ENCODE measurements at regions not wholly inside any gene's neighbourhood (a gene's known extent, or its start where the extent isn't known, plus 50 kb on each side); places are given as distances from the start of the nearest gene placed in this dataset.

DNA sequence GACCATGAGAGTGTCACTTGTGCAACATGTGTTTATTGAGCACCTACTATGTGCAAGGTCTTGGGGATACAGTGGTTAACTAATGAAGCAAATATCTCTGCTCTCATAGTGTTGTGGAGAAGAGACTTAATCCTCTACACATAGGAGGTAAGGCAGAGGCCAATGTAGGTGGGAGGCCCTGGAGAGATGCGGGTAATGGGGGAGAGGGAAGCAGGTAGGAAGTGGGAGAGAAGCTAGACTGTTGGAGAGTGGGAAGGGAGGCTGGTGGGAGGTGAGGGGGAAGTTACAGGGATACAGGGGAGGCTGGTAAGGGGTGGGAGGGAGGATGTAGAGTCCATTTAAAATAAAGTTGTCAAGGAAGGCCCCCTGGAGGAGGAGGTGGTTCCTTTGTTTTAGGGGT, 240.0 kb downstream of the MIAT start:
- no peak for DNase-seq

DNA sequence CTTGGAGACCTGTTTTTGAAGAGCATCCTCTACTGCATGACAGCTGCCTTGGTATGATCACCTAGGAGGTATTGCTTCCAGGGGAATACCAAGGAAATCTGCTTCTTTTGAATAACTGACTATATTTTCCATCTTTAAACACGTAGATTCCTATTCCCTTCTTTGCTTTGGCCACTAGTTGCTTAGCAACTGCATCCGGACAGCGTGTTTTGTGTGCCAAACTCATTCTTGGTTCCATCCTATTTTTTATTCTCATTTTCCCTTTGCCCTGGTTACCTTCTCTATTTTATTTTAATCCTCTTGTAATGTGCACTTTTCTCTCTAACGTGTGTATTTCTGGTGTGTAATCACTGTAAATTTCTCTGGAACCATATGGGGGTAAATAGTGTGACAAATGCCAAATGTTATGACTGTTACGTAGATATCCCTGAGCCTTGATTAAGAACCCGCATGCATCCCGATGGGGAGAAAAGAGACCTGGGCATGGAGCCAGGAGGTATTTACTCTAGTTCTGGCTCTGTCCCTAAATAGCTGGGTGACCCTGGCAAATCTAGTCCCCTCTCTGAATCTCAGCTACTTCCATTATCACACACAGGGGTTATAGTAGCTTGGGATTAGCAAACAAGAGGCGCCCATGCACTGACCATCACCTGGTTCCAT, 241.7 kb downstream of the MIAT start:
- no peak for DNase-seq

DNA sequence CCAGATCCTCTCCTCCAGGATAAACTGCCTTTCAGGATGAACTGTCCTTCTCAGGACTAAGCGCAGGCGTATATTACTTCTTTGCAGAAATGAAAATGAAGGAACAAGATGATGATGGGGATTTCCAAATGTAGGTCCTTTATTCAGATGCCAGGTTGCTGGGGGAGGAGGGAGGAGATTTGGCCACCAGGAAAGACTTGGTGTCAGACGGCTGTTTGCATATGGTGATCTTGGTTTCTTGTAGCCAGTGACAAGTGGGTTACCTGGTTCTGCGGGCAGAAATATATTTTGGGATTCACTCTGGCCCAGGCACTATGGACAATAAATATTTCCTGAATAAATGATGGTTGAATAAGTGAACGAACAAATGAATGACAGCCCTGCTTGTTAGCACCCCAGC, 243.4 kb downstream of the MIAT start:
- DNase-seq, result no peak

DNA sequence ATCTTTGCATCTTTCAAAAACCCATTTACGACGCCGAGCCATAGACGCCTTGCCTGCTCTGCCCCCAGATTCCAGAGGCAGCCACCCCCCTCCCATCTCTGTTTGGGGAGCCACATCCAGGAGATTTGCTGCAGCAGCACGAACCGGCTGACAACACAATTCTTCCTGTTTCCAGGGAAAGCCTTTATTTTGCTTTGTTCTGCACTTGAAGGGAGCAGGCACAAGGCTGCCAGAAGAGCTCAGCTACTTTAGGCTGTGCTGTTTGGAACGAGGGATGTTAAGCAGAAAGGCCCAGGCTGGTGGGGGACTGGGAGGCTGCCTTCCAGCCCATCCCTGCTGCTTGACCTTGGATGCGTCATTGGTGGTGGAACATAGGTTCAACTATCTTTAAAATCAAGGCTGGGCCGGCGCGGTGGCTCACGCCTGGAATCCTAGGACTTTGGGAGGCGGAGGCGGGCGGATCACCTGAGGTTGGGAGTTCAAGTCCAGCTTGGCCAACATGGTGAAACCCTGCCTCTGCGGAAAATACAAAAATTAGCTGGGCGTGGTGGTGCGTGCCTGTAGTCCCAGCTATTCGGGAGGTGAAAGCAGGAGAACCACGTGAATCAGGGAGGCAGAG, 243.9 kb downstream of the MIAT start:
- no peak for DNase-seq

DNA sequence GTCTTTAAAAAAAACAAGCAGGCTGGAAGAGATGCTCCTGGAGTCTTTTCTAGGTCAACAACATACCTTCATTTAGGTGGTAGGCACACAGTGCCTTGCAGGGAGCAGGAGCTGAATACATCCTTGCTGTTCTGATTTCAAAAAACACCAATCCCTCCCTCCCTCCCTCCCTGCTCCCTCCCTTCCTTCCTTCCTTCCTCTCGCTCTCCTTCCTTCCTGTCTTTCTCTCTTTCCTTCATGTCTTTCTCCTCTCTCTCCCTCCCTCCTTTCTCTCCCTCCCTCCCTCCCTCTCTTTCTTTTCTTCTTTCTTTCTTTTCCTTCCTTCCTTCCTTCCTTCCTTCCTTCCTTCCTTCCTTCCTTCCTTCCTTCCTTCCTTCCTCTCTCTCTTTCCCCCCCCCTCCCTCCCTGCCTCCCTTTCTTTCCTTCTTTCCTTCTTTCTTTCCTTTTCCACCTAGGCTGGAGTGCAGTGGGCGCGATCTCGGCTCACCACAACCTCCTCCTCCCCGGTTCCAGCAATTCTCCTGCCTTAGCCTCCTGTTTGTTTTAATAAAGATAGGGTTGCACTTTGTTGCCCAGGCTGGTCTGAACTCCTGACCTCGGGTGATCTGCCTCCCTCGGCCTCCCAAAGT, 245.1 kb downstream of the MIAT start:
- no peak for DNase-seq

DNA sequence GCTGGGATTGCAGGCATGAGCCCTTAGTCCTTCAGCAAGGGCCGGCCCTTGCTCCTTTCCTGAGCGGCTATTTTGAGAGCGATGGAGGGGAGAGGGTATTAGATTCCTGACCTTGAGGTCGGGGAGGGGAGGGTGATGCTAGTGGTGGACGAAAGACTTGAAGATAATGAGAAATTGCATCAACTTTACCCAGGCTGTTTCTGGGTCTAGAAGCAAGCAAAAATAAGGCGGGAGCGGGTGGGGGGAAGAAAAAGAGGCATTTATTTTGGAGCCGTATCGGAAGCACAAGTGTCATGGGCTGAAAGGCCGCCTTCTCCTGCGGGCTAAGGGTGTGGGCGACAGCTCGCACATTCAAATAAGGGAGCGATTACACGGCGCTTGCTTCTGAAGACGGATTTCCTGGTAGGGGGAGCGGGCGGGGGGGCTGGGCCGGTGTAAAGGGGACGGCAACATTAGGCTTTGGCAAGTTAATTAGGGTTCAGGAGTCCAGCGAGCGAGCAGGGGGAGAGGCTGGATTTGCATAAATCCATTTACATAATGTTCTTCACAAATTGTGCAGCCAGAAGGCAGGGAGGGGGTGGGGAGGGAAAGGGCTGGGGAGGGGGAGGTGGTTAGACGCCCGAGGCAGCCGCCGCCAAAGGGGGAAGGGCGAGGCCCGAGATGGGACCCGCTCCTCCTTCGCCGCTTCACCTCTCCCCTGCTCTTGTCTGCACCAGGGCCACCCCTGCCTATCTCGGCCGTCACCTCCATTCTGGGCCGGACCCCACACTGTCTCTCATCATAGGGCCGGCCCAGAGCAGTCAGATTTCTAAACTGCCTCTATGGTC, 245.9 kb downstream of the MIAT start:
- DNase-seq, result no peak

DNA sequence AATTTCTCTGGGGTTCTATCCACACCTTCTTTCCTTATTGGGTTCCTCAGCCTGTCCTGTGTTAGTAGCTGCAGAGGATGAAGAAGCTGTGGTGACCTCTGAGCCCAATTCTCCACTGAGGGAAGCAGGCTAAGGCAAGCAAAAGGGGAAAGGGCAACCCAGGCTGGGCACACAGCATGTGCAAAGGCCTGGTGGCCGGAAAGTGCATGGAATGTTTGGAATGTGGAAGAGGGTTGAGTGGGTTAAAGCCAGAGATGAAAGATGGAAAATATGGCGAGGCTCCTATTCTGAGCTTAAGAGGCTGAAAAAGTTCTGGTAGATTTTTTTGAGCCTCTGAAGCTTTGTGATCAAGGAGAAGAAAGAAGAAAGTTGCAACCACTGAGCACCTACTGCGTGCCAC, 247.1 kb downstream of the MIAT start:
- no peak for DNase-seq

DNA sequence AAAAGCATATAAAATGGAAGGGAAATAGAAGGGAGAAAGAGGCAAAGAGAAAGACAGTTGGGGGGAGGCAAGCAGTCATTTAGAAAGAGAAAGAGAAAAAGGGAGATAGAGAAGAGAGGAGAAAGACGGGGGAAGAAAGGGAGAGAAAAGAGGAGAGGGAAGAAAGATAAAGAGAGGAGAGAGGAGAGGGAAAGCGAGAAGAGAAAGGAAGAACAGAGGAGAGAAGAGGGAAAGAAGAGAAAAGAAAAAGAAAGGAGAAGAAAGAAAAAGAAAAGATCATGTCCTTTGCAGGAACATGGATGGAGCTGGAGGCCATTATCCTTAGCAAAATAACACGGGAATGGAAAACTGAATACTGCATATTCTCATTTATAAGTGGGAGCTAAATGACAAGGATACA, 247.7 kb downstream of the MIAT start:
- DNase-seq, result no peak

DNA sequence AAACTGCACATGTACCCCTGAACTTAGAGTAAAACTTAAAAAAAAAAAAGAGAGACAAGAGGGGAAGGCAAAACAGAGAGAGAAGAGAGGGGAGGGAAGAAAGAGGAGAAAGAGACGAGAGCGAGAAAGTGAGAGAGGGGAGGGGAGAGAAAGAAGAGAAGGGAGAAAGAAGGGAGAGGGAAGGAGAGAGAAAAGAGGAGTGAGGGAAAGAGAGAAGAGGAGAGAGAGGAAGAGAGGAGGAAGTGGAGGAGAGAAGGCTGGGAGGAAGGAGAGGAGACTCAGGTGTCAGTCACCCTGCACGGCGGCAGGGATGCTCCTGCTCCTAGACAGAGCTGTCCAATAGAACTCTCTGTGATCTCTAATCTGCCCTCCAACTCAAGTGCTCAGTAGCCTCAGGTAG, 248.3 kb downstream of the MIAT start:
- DNase-seq, result no peak

DNA sequence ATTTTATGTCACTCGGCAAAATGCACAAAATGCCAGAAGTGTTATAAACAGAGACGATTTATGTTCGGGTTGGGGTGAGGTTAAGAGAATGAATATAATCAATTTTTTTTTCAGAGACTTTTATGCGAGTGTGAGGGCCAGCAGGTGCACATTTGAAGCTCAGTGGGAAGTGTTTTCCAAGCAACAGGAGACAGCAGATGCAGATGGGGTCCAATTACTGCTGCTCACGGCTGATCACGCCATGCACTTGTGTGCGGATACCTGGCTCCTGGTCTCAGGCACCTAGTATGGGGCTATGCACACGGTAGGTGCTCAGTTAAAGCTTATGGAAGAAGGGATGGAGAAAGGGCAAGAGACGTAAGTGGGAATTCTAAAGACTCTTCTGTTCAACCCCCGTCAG, 249.1 kb downstream of the MIAT start:
- no peak for DNase-seq

DNA sequence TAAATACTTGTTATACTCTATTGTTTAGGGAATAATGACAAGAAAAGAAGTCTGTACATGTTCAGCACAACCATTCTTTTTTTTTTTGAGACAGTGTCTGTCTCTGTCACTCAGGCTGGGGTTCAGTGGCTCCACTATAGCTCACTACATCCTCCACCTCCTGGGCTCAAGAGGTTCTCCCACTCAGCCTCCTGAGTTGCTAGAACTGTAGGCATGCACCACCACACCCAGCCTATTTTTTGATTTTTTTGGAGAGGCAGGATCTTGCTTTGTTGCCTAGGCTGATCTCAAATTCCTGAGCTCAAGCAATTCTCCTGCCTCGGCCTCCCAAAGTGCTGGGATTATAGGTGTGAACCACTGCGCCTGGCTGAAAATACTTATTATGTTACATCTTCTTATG, 250.0 kb downstream of the MIAT start:
- no peak for DNase-seq

DNA sequence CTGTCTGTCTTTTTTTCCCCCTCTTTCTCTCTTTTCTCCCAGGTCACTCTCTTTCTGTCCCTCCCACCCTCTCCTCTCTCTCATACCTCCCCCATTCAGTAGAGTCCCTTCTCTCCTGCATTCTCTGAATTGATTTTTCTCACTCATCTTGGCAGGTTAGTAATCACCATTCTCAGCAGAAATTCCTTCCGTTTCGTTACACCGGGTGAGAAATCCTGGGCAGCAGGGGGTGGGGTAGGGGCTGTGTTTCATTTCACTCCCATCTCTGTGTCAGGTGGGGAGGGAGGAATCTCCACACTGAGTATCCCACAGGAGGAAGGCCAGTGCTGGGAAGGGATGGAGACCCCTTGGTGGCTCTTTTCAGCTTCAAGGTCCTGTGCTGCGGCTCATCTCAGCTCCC, 253.5 kb downstream of the MIAT start:
- DNase-seq, result no peak

DNA sequence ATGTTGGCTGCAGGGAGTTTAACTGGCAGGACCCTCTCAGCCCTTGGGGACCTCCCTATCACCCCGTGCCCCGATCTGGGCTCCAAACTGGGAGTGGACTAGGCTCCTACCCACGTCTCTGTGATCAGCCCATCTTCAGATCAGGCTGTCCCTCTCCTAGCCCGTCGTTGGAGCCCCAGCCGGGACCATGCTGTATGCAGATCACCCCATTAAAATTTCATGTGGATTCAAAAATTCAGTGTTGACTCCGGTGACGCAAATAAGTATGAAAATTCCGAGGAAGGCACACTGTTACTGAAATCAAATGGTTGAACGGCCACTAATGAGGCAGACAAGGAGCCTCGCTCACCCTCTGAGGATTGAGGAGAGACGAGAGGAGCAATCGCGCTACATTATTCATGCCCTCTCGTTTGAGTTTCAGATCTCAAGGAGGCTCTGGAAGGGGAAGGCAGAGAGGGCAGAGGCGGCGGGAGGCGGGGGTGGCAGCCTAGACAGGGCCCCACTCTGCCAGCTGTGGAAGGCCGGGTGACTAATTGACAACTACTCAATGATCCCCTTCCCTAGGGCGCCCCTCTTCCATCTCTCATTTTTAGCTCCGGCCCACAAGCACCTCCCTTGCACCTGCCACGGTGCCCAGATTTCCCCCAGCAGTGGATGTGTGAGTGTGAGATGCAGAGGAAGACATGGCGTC, 255.4 kb downstream of the MIAT start:
- no peak for DNase-seq

DNA sequence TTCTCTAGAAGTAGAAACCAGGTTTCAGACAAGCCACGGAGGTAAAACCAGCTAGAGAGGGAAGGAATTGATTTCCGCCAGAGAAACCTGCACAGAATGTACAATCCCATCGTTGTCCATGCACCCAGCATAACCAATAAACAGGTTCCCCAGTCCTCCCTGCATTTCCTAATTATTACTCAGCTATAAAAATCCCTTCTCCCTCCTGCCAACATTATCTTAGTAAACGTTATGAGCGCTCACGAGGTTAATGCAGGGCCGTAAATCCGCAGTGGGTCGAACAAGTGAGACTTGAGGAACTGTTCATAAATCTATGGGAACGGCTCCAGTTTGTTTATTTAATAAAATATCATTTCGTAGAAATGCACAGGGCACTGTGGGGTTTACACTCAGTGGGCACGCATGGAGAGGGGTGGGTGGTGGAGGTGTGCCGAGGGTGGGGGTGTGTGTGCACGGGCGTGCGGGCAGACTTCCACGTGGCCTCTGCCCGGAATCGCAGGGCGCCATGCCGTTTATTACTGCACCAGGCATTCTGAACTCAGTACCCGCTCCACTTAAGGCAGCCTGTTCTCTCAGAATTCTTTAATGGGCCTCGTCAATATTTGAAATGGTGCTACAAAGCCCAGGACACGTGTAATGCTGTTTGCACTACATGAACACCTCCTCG, 257.3 kb downstream of the MIAT start:
- no peak for DNase-seq

DNA sequence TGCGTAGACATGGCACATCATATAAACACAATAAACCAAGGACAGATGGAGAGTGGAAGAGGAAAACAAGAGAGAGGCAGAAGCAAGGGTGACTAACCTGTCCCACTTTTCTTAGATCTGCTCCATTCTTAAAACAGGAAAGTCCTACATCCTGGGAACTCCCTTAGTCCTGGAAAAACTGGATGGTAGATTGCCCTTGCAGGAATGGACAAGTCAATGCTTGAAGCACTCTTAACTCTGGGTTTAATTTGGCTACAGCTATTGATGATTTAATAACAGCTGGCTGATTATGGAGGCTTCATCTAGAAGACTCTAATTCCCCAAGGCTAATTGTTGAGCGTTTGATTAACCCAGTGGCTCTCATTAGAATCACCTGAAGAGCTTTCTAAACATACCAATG, 258.8 kb downstream of the MIAT start:
- no peak for DNase-seq

DNA sequence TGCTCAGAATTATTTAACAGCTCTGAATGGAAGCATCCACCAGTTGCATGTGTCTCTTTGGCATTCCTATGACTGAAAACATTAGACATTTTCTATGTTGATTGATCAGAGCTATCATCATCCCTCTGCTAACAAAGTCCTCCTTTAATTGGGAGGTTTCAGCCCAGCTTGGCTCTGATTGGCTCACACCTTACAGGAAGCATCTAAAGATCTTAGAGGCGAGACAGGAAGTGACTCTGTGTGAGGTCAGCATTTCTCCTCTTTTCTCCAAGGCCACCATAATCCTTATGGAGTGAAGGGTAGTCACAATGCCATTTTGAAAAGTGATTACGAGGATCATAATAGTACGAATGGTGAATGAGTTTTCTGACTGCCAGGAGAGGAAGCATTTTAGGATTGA, 260.8 kb downstream of the MIAT start:
- no peak for DNase-seq

DNA sequence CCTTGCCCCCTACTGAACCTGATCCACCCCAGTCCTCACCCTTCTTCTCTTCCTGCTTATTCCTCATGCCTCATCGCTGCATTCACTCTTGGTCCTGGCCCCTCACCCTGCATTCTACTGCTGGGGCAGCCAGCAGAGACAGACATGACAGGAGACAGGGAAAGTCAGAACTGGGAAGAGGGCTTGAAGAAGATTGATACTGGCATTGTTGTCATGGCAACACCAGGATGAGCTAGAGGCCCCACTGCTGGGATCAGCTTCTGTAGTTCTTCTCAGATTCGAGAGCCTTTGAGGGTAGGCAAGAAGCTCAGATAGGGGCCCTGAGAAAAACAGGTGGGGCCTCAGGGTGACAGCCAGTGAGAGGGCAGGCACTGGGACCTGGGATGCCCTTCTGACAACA, 264.3 kb downstream of the MIAT start:
- DNase-seq, result no peak

DNA sequence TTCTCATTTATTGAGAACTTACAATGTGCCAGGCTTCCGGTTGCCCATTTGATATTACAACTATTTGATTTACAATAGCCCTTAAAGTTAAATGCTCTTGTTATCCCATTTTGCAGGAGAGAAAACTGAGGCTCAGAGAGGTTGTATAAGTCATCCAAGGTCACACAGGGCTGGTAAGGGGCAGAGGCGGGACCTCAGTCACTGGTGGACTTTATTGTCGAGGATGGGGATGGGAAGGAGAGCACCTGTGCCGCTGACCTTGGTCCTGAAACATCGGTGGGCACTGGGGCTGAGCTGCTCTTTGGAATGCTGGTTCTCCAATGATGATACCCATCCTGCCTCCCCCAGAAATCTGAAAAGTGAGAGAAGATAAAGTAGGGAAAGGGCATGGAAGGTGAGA, 265.4 kb downstream of the MIAT start:
- DNase-seq, result no peak

DNA sequence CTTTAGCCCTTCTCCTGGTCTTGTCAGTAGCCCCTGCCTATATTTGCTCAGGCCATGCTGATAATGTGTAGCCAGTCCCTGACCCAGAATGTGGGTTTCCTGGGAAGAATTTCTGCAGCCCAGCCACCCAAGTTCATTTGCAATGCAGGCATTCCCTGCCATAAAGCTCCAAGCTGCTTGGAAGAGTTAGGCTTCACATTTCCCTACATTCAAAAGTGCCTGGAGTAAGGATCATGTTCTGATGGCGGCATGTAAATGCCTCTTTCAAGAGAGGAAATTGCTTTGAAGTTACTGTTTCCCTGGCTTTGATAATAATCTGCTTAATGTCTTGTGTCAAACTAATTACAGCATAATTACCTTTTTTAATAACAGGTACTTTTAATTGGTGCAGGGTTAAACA, 266.1 kb downstream of the MIAT start:
- DNase-seq, result no peak

DNA sequence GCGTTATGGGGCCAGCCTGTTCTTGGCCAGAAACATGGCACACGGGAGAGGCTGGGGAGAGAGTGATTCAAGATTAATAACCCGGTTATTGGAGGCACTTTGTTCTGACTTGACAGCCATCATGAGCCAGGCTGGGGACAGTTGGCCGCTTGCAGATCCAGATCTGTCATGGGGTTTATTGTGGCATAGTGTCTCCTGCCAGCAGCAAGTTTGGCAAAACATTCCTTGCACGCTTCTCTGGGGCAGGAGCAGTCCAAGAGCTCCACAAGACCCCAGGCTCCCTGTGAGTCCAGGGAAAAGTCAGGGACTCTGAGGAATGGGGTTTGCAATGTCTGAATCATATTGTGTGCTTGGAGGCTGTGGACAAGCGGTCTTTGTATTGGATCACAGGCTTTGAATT, 270.4 kb downstream of the MIAT start:
- DNase-seq, result no peak

DNA sequence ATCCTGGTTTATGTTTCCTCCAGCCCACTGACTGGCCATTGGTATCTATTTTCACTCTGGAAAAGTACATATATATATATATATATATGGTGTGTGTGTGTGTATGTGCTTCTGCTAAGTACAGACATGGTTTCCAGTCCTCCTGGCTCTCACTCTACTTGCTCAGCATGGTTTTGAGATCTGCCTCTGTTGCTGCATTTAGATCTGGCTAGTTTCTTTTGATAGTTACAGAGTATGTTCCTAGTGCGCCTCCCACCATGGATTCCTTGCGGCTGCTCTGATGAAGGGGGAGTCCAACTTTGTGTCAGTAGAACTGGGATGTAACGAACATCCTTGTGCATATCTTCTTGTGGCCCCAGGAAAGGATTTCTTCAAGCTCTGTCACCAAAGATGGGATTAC, 274.1 kb downstream of the MIAT start:
- DNase-seq, result no peak

DNA sequence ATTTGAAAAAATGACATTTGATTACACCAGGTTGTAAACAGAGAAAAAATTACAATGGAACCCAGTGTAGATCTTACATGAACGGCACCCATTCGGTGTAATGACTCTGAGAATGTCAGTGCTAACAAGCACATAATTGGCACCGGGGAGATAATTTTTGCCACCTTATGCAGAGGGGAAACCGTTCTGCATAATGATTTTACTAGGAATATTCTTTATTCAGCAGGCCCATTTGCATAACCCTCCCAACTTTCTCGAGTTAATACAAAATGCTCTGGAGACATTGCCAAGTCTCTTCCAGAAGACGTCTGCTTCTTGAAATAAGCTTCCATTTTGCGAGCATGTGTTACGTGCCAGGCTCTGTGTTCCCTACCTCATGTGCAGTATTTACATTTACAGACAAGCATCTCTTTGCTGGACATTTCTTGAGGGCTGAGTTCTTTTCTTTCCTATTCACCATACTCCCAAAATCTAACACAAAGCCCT, 275.8 kb downstream of the MIAT start:
- no peak for DNase-seq

DNA sequence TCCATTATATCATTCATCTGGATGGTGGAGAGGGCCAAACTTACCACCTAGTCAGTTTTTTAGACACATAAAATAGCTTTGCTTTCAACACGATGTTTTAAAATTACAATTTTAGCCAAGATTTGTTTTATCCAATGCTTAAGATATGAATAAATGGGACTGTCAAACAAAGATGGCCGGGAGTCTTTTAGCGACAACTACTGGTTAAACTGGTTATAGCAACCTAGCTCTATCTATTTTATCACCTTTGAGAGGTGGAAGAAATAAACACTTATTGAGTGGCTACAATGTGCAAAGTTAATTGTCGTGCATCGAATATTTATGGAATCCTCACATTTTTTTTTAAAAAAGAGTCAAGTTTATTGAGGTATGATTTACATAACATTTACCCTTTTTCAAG, 279.8 kb downstream of the MIAT start:
- DNase-seq, result no peak

Data from activated CD4-positive, alpha-beta T cell treated with anti-CD3 and anti-CD28 coated beads for 4 hours (primary cell).